Spleen (tissue), 11 donors: ENCODE measurements at regions not wholly inside any gene's neighbourhood (a gene's known extent, or its start where the extent isn't known, plus 50 kb on each side); places are given as distances from the start of the nearest gene placed in this dataset.

Experiments used
- DNase-seq: peaks from one replicate; pipeline ENCODE4 v3.0.0-alpha.2; 2020
- H3K27ac ChIP-seq, 8 donors: fragments of 200-600 bp; sonication (generic) in 7 of 8; 1 replicate in 4 of 8; 2 replicates in 4 of 8; pipeline versions ENCODE4 v1.5.0 to v1.8.0; 2016 to 2021; ENCODE audit warnings: inconsistent platforms in 4 of 8, mild to moderate bottlenecking in 4 of 8, moderate library complexity in 1 of 8
- H3K27me3 ChIP-seq, 7 donors: fragments of 200-600 bp; sonication (generic) in 6 of 7; replicated peaks in 1 of 7; 1 replicate in 4 of 7; 2 replicates in 3 of 7; pipeline versions ENCODE4 v1.5.0 to v1.8.0; 2016 to 2021; ENCODE audit warnings: inconsistent platforms in 3 of 7, mild to moderate bottlenecking in 1 of 7
- H3K36me3 ChIP-seq, 6 donors: fragments of 200-600 bp; sonication (generic) in 5 of 6; 1 replicate in 4 of 6; 2 replicates in 2 of 6; pipeline versions ENCODE4 v1.5.0 to v1.8.0; 2016 to 2021; ENCODE audit warnings: inconsistent platforms in 2 of 6
- H3K4me1 ChIP-seq, 6 donors: fragments of 200-600 bp; sonication (generic) in 5 of 6; 1 replicate in 3 of 6; 2 replicates in 3 of 6; pipeline versions ENCODE4 v1.5.0 to v1.8.0; 2016 to 2021; ENCODE audit warnings: inconsistent platforms in 3 of 6
- H3K4me3 ChIP-seq, 8 donors: fragments of 200-600 bp; sonication (generic) in 7 of 8; 1 replicate in 4 of 8; 2 replicates in 4 of 8; pipeline versions ENCODE4 v1.5.0 to v1.8.0; 2016 to 2021; ENCODE audit warnings: inconsistent platforms in 4 of 8, mild to moderate bottlenecking in 4 of 8, moderate library complexity in 2 of 8
- H3K9me3 ChIP-seq, 8 donors: fragments of 200-600 bp; sonication (generic) in 7 of 8; 1 replicate in 4 of 8; 2 replicates in 4 of 8; pipeline versions ENCODE4 v1.5.0 to v1.8.0; 2016 to 2021; ENCODE audit warnings: inconsistent platforms in 4 of 8
- POLR2A ChIP-seq, 3 donors: fragments of 450-650 bp; IDR thresholded peaks; one replicate each; pipeline ENCODE4 v1.5.1; 2017; ENCODE audit warnings: antibody characterized with exemption in 3 of 3, mild to moderate bottlenecking in 1 of 3
- POLR2AphosphoS5 ChIP-seq, 3 donors: sonication (generic); formaldehyde crosslinking; IDR thresholded peaks; one replicate each; pipeline ENCODE4 v1.5.1; 2017; ENCODE audit warnings: antibody characterized with exemption in 3 of 3
- WGBS, 5 donors: extraction: QIAGEN DNeasy Blood & Tissue Kit in 3 of 5; methylation state at CpG; one replicate each; pipeline versions ENCODE4 v1.1.5 to v1.1.7; 2013 to 2018; 5-methylcytosine and 5-hydroxymethylcytosine counted together
- intact Hi-C: fragments of 100-400 bp; cut with DNase I; formaldehyde crosslinking; loops from one replicate; pipeline ENCODE4 v1.15.0; 2023; ENCODE audit warnings: low total_unique reads
- TF ChIP-seq, protein P1 (sequence below), 11 experiments: fragments of 200-600 bp in 7 of 11; fragments of 450-650 bp in 4 of 11; sonication (generic) in 4 of 11; IDR thresholded peaks in 8 of 11; conservative IDR thresholded peaks in 3 of 11; 1 replicate in 7 of 11; 2 replicates in 4 of 11; pipeline versions ENCODE4 v1.4.0 to v1.8.0; 2016 to 2021; ENCODE audit warnings: antibody characterized with exemption in 11 of 11, inconsistent platforms in 4 of 11, mild to moderate bottlenecking in 1 of 11
- donor health status: healthy with polysubstance abuse.
- donor health status: DM: no; HTN: no; CAD: no; lungs with moderate emphysema.
- donor health status: DM: no; HTN: no; CAD: no.
- donor health status: Bipolar disorder and iron deficiency.
- donor health status: healthy.
- donor health status: DM: no; HTN: no; CAD: no.
- donor health status: DM: yes; HTN: yes; CAD: no.

GRCh38 chr5:130805648-130806047 lies 359.4 kb downstream of the HINT1 start:
- intact Hi-C loops, result no loop called here
- 41 to 65% (median 52%) methylated on average over 1 to 2 of the region's 2 CpGs for WGBS, 5 donors
- DNase-seq, result no peak

DNA sequence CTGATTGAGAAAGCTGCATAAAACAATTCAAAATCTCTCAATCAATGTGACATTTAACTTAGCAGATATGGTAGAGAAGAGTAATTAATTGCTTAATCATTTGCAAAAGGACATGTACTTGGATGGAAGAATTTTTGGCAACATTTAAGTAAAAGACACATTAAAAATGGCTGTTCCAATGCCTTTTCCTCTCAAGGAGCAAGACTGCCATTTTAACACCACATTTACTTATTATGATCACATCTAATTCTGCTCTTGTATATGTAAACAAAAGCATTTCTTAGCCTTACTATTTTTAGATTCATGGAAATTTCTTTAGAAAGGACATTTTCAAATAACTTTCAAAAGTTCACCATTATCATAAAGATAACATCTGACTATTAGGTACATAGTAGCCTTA lies 360.0 kb downstream of the HINT1 start:
- H3K27me3 ChIP-seq, result no peaks in the 10 kb centered on the region
- H3K36me3 ChIP-seq, result no peaks in the 10 kb centered on the region
- peaks cover 0 to 18% (median 13%) of the 10 kb centered on the region in 8 donors for H3K9me3 ChIP-seq
- H3K4me3 ChIP-seq, result no peak overlapping the region
- no peak for TF ChIP-seq POLR2AphosphoS5 (IDR thresholded peaks at IDR 0.05)
- no peak for TF ChIP-seq POLR2A (IDR thresholded peaks at IDR 0.05)
- TF ChIP-seq, protein P1, sequence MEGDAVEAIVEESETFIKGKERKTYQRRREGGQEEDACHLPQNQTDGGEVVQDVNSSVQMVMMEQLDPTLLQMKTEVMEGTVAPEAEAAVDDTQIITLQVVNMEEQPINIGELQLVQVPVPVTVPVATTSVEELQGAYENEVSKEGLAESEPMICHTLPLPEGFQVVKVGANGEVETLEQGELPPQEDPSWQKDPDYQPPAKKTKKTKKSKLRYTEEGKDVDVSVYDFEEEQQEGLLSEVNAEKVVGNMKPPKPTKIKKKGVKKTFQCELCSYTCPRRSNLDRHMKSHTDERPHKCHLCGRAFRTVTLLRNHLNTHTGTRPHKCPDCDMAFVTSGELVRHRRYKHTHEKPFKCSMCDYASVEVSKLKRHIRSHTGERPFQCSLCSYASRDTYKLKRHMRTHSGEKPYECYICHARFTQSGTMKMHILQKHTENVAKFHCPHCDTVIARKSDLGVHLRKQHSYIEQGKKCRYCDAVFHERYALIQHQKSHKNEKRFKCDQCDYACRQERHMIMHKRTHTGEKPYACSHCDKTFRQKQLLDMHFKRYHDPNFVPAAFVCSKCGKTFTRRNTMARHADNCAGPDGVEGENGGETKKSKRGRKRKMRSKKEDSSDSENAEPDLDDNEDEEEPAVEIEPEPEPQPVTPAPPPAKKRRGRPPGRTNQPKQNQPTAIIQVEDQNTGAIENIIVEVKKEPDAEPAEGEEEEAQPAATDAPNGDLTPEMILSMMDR (IDR thresholded peaks at IDR 0.05 in 8 of 11, conservative IDR thresholded peaks at IDR 0.05 in 3 of 11), result no peak
- no peaks in the 10 kb centered on the region for H3K4me1 ChIP-seq
- intact Hi-C loops, result no loop called here
- no peak for DNase-seq
- H3K27ac ChIP-seq, result no peak overlapping the region

More at GRCh38 chr5:130805648-130806047, 359.4 kb downstream of the HINT1 start:
- Histone ChIP-seq H3K4me1 (no peaks in the 10 kb centered on the region), H3K4me3 (no peak overlapping the region), H3K27ac (no peak overlapping the region), H3K27me3 (no peaks in the 10 kb centered on the region), H3K9me3 (peaks cover 0 to 12% (median 8%) of the 10 kb centered on the region in 8 donors), H3K36me3 (no peaks in the 10 kb centered on the region)
- TF ChIP-seq POLR2A (IDR thresholded peaks at IDR 0.05), result no peak
- no peak for TF ChIP-seq POLR2AphosphoS5 (IDR thresholded peaks at IDR 0.05)
- TF ChIP-seq, protein P1 (IDR thresholded peaks at IDR 0.05 in 8 of 11, conservative IDR thresholded peaks at IDR 0.05 in 3 of 11), result no peak

DNA sequence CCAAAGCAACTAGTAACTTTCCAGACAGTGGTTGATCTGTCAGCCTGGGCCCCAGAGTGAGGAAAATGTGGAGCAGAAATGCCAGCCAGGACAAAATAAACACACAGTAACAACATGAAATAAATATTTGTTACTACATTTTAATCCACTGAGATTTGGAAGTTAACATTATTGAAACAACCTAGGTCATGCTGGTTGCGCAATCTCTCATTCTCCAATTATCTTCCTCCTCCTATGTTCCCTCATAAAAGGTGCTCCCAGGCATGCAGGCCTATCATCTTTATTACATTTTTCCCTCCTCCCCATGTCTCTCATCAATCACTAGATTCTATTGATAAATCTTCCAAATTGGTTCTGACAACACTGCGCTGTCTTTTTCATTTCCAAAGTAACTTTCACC lies 363.1 kb downstream of the HINT1 start:
- intact Hi-C loops, result no loop called here
- Histone ChIP-seq H3K4me3 (no peak overlapping the region), H3K36me3 (no peaks in the 10 kb centered on the region), H3K27ac (no peak overlapping the region), H3K4me1 (no peaks in the 10 kb centered on the region), H3K9me3 (peaks cover 0 to 26% (median 21%) of the 10 kb centered on the region in 8 donors), H3K27me3 (no peaks in the 10 kb centered on the region)
- DNase-seq, result no peak
- TF ChIP-seq, protein P1 (IDR thresholded peaks at IDR 0.05 in 8 of 11, conservative IDR thresholded peaks at IDR 0.05 in 3 of 11), result no peak
- TF ChIP-seq POLR2AphosphoS5 (IDR thresholded peaks at IDR 0.05), result no peak
- TF ChIP-seq POLR2A (IDR thresholded peaks at IDR 0.05), result no peak
- 91 to 98% (median 95%) methylated on average over 2 of the region's 2 CpGs for WGBS, 5 donors

DNA sequence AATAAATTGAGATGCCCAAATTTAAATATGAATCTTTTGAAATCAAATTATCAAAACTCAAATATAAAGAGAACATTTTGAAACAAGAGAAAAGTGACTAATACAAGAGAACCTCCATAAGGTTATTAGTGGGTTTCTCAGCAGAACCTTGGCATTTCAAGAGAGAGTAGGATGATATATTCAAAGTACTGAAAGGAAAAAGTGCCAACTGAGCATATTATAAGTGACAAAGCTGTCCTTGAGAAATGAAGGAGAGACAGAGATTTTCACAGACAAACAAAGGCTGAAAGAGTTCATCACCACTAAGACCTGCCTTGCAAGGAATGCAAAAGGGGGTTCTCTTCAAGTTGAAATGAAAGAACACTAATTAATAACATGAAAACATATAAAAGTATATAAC lies 366.0 kb downstream of the HINT1 start:
- no peaks in the 10 kb centered on the region for H3K36me3 ChIP-seq
- no peak overlapping the region for H3K27ac ChIP-seq
- DNase-seq, result no peak
- no peaks in the 10 kb centered on the region for H3K4me1 ChIP-seq
- no peak overlapping the region for H3K4me3 ChIP-seq
- H3K27me3 ChIP-seq, result no peaks in the 10 kb centered on the region
- H3K9me3 ChIP-seq, result peaks cover 0 to 26% (median 21%) of the 10 kb centered on the region in 8 donors
- TF ChIP-seq POLR2AphosphoS5 (IDR thresholded peaks at IDR 0.05) (no peak), POLR2A (IDR thresholded peaks at IDR 0.05) (no peak)
- TF ChIP-seq, protein P1 (IDR thresholded peaks at IDR 0.05 in 8 of 11, conservative IDR thresholded peaks at IDR 0.05 in 3 of 11), result no peak
- intact Hi-C loops, result no loop called here
